DND-41 (cell line): ENCODE measurements at regions not wholly inside any gene's neighbourhood (a gene's known extent, or its start where the extent isn't known, plus 50 kb on each side); places are given as distances from the start of the nearest gene placed in this dataset.

Experiments
- ATAC-seq: fragments of 200-7000 bp; cut with Tn5 transposase; 3 replicates; pipeline ENCODE4 v1.9.1; 2021; ENCODE audit warnings: low read depth; ENCODE audit not compliant: insufficient read depth
- DNase-seq: peaks from one replicate; pipeline ENCODE4 v3.0.0-alpha.2; 2020
- H2AFZ ChIP-seq: 2 replicates; pipeline ENCODE4 v1.6.0; 2012; ENCODE audit warnings: low read depth, low read length
- H3K27ac ChIP-seq: 2 replicates; pipeline ENCODE4 v1.5.1; 2012; ENCODE audit warnings: low read length, inconsistent platforms
- H3K27me3 ChIP-seq: fragments of 200-600 bp; sonication (generic); 2 replicates; pipeline ENCODE4 v1.6.0; 2012; ENCODE audit warnings: low read length, mild to moderate bottlenecking, inconsistent platforms; ENCODE audit not compliant: insufficient read depth, poor library complexity
- H3K36me3 ChIP-seq: 2 replicates; pipeline ENCODE4 v1.5.1; 2012; ENCODE audit warnings: low read length, inconsistent platforms; ENCODE audit not compliant: insufficient read depth
- H3K4me1 ChIP-seq: 2 replicates; pipeline ENCODE4 v1.5.1; 2012; ENCODE audit warnings: mild to moderate bottlenecking, low read length; ENCODE audit not compliant: insufficient read depth
- H3K4me2 ChIP-seq: 2 replicates; pipeline ENCODE4 v1.6.0; 2012; ENCODE audit warnings: mild to moderate bottlenecking, moderate library complexity, low read length, inconsistent platforms; ENCODE audit not compliant: insufficient read depth
- H3K4me3 ChIP-seq, 2 experiments: fragments of 200-600 bp in 1 of 2; shearing (Covaris generic) in 1 of 2; 2 replicates each; pipeline ENCODE4 v1.5.1; 2012 to 2016; ENCODE audit warnings: inconsistent platforms in 2 of 2, low read length in 2 of 2, mild to moderate bottlenecking in 2 of 2, low read depth in 1 of 2, moderate library complexity in 1 of 2
- H3K79me2 ChIP-seq: 2 replicates; pipeline ENCODE4 v1.6.0; 2012; ENCODE audit warnings: low read length, inconsistent platforms; ENCODE audit not compliant: insufficient read depth
- H3K9ac ChIP-seq: 2 replicates; pipeline ENCODE4 v1.6.0; 2012; ENCODE audit warnings: low read depth, mild to moderate bottlenecking, inconsistent platforms, low read length, moderate library complexity
- H3K9me3 ChIP-seq: 2 replicates; pipeline ENCODE4 v1.5.1; 2012; ENCODE audit warnings: low read length, moderate library complexity, mild to moderate bottlenecking, inconsistent platforms; ENCODE audit not compliant: insufficient read depth, severe bottlenecking
- H4K20me1 ChIP-seq: 2 replicates; pipeline ENCODE4 v1.6.0; 2012; ENCODE audit warnings: low read length; ENCODE audit not compliant: insufficient read depth
- EZH2 ChIP-seq: IDR thresholded peaks from 3 replicates; pipeline ENCODE4 v1.6.1; 2012; ENCODE audit warnings: borderline replicate concordance, low read depth, mild to moderate bottlenecking, moderate library complexity, low read length, inconsistent platforms; ENCODE audit not compliant: severe bottlenecking
- TF ChIP-seq, protein P1 (sequence below): IDR thresholded peaks from 2 replicates; pipeline ENCODE4 v1.5.1; 2012; ENCODE audit warnings: borderline replicate concordance, low read length, moderate library complexity, mild to moderate bottlenecking; ENCODE audit not compliant: poor library complexity, severe bottlenecking; ENCODE audit errors: extremely low read depth

DNA sequence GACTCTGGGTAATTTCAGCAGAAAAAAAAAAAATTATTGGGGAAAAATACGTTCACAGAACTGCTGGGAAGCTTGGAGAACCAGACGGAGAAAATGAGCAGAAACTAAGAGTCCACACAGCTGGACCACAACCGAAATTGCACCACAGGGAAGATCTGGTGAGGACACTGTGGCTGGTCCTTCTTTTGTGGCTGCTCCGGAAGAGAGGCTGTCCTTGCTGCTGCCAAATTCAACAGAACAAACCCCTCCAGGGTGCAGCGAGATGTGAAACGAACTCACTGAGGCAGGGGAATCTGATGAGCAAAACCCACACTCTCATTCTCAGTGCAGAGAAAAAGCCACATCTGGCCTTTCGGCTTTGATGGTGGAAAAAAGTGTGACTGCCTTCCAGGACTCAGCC lies 200.0 kb downstream of the ACTL7B start:
- H3K36me3 ChIP-seq = no peaks in the 10 kb centered on the region
- no peaks in the 10 kb centered on the region for H3K4me1 ChIP-seq
- TF ChIP-seq, protein P1, sequence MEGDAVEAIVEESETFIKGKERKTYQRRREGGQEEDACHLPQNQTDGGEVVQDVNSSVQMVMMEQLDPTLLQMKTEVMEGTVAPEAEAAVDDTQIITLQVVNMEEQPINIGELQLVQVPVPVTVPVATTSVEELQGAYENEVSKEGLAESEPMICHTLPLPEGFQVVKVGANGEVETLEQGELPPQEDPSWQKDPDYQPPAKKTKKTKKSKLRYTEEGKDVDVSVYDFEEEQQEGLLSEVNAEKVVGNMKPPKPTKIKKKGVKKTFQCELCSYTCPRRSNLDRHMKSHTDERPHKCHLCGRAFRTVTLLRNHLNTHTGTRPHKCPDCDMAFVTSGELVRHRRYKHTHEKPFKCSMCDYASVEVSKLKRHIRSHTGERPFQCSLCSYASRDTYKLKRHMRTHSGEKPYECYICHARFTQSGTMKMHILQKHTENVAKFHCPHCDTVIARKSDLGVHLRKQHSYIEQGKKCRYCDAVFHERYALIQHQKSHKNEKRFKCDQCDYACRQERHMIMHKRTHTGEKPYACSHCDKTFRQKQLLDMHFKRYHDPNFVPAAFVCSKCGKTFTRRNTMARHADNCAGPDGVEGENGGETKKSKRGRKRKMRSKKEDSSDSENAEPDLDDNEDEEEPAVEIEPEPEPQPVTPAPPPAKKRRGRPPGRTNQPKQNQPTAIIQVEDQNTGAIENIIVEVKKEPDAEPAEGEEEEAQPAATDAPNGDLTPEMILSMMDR = no peak
- no peak for TF ChIP-seq EZH2
- no peaks in the 10 kb centered on the region for H4K20me1 ChIP-seq
- no peak overlapping the region for H2AFZ ChIP-seq
- no peaks in the 10 kb centered on the region for H3K79me2 ChIP-seq
- no peak overlapping the region for H3K4me3 ChIP-seq
- peaks cover 19% of the 10 kb centered on the region for H3K9me3 ChIP-seq
- no peaks in the 10 kb centered on the region for H3K27me3 ChIP-seq
- no peak overlapping the region for H3K9ac ChIP-seq
- DNase-seq (no peak), ATAC-seq (no peak)
- no peak overlapping the region for H3K27ac ChIP-seq
- H3K4me2 ChIP-seq = no peak overlapping the region

DNA sequence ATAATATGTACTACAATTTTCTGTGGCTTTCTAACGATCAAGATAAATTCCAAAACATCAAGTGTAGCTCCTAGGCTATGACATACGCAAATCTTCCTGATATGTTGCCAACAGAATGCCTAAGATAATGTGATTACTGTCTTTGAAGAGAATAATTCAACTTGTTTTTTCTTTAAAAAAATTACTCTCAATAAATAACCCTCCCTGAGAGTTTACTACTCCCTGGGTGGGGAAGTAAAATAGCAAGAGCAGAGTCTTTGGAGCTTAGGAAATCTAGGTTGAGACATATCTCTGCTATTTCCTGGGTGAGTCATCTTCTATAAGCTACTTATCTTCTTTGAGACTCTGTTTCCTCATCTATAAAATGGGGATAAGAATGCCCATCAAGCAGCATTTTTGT lies 201.2 kb downstream of the ACTL7B start:
- H3K27ac ChIP-seq = no peak overlapping the region
- H3K79me2 ChIP-seq = no peaks in the 10 kb centered on the region
- DNase-seq = no peak
- no peak overlapping the region for H2AFZ ChIP-seq
- no peak overlapping the region for H3K4me2 ChIP-seq
- no peaks in the 10 kb centered on the region for H3K36me3 ChIP-seq
- H3K9me3 ChIP-seq = peaks cover 10% of the 10 kb centered on the region
- H3K4me1 ChIP-seq = no peaks in the 10 kb centered on the region
- H3K4me3 ChIP-seq = no peak overlapping the region
- no peaks in the 10 kb centered on the region for H3K27me3 ChIP-seq
- no peak for TF ChIP-seq EZH2
- TF ChIP-seq, protein P1 = no peak
- no peaks in the 10 kb centered on the region for H4K20me1 ChIP-seq
- H3K9ac ChIP-seq = no peak overlapping the region
- no peak for ATAC-seq

DNA sequence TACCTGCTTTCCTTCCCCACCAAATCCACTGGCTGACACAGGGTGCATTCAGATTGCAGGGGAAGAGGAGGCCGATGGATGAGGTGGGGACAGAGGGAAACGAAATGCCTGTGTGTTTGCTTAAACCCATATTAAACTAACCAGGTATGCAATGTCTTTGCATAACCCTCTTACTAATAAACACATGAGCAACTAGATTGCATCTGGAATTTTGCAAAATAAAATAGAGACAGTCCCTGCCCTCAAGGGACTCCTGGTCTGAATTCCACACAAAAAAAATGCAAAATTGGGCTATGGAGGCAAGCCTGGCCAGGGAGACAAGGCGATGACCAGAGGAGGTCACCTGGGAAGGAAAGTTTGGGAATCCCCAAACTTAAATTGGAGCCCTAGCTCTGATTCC lies 202.9 kb downstream of the ACTL7B start:
- Histone ChIP-seq H2AFZ (no peak overlapping the region), H3K9me3 (no peaks in the 10 kb centered on the region), H3K9ac (no peak overlapping the region), H3K36me3 (no peaks in the 10 kb centered on the region), H3K27ac (no peak overlapping the region), H3K79me2 (no peaks in the 10 kb centered on the region), H3K4me3 (no peak overlapping the region), H3K4me2 (no peak overlapping the region), H4K20me1 (no peaks in the 10 kb centered on the region), H3K27me3 (no peaks in the 10 kb centered on the region), H3K4me1 (no peaks in the 10 kb centered on the region)
- ATAC-seq = no peak
- TF ChIP-seq, protein P1 = no peak
- no peak for TF ChIP-seq EZH2
- no peak for DNase-seq

DNA sequence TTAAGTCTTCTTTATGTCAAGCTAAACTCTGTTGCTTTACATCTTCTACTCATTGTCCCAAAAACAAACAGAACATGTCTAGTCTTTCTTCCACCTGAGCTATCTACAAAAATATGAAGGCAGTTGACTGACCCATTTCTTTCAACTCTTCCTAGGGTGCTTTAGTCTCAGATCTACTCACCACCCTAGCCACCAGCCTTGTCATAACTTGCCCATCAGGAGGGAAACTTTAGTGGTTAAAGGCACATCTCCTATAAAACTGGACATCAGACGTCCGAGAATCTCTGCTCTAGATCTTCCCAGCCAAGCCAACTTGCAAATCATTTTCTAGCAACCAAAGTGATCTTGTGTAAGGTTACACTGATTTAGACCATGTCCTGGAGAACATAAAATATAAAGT lies 205.0 kb downstream of the ACTL7B start:
- no peak for TF ChIP-seq EZH2
- TF ChIP-seq, protein P1 = no peak
- ATAC-seq (no peak), DNase-seq (no peak)
- Histone ChIP-seq H3K27ac (no peak overlapping the region), H3K4me1 (no peaks in the 10 kb centered on the region), H4K20me1 (no peaks in the 10 kb centered on the region), H3K79me2 (no peaks in the 10 kb centered on the region), H3K4me2 (no peak overlapping the region), H3K4me3 (no peak overlapping the region), H3K9ac (no peak overlapping the region), H3K27me3 (no peaks in the 10 kb centered on the region), H2AFZ (no peak overlapping the region), H3K9me3 (no peaks in the 10 kb centered on the region), H3K36me3 (no peaks in the 10 kb centered on the region)
